GM04503 (cell line): ENCODE measurements at regions not wholly inside any gene's neighbourhood (a gene's known extent, or its start where the extent isn't known, plus 50 kb on each side); places are given as distances from the start of the nearest gene placed in this dataset.

Experiments
- DNase-seq: peaks from one replicate; pipeline ENCODE4 v3.0.0-alpha.2; 2012; ENCODE audit warnings: low read depth

DNA sequence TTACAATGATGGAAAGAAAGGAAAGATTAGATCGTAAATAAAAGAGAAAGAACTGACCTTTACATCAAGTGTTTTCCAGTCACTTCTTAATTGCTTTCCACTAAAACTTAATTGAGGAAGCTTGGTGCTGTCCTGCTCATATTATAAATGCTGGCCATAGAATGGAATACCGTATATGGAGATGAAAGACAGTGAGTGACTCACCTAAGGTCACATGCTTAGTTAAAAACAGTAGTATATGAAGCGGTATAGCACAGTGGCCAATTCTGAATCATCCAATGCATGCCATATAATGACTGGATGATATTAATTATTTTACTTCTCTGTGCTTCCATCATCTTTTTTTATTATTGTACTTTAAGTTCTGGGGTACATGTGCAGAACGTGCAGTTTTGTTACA is 482.4 kb upstream of the SGCD start:
- no peak for DNase-seq

DNA sequence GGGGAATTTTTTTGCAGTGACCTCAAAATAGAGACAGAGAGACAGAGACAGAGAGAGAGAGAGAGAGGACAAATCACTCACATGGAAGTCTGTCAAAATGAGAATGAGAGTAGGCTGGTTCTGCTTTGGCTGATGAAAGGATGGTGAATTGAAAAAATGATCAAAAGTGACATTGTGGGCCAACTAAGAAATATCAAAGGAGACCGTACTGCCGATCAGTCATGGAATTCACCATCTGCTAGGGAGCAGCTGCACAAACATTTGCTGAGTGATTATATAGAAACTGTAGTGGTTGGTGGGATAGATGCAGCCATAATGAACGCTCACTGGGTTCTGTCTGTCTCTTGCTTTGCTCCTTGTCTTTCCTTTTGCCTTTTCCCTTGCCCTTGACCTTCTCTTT is 476.6 kb upstream of the SGCD start:
- no peak for DNase-seq

DNA sequence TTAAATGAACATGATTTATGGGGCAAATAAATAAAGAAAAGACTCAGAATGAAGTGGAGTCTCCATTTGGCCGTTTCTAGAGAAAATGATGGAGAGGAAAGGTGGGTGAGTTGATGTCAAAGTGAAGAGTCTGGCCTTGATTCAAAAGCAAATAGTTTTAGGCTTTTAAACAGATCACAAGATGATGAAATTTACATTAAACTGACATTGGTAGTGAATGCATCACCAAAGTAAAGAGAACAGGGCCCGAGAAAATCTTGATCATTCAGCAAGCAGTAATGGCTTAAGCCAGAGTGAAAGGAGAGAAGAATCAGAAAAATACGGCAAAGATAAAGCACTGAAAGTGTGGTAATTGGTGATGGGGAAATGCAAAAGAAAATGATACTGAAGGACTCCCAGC is 460.0 kb upstream of the SGCD start:
- no peak for DNase-seq

DNA sequence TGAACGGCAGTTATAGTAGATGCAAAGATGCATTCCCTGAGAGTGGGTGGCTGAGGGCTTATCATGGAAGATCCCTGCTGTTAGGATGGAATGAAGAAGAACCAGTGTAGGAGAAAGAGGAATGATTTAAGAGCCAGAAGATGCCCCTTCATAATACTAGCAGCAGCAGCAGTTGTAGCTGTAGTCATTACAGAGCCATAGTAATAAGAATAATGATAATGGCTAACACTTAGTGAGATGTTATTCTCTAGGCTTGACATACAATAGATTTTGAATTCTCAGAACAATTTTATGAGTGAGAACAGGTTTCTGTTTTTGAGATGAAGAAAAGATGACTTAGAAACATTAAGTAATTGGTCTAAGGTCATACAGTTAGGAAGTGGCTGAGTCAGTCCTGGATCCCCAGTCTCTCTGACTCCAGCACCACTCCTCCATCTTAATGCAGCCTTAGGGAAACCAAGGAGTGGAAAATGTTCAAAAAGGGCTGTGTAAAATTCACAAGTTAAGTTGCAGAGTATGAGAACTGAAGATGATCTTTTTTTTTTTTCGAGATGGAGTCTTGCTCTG is 459.4 kb upstream of the SGCD start:
- DNase-seq, result no peak

DNA sequence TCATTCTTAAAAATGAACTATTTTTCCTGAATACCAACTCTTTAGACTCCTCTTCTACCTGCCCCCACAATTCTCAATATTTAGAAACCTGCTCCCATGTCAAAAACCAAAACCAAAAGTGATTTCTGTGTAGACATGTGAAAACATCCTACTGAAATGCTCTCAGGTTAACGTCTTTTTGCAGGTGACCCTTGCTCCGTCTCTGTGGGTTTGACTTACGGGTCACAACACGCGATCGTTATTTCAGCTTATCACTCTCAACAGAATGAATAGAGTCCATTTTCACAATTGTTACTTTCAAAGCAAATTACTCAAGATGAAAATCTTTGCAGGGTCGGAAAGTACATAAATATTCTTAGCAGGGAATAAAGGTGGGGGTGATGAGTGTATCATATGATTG is 456.3 kb upstream of the SGCD start:
- no peak for DNase-seq

DNA sequence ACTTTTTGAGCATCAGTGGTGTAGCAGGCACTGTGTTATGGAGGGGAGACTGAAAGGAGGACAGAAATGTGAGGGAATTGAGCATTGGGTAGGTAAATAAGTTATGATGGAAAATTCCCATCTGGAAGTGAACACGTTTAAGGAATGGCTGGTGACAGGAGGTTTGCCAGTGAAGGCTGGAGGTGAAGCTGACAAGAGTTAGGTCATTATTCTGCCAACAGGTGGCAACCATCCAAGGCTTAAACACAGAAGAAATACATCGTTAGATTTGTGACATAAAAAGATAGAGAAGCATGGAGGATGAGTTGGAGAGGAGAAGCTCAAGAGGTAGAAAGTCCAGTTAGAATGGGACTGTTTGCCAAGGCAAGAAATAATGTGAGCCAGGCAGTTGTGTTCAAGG is 455.3 kb upstream of the SGCD start:
- DNase-seq, result no peak

DNA sequence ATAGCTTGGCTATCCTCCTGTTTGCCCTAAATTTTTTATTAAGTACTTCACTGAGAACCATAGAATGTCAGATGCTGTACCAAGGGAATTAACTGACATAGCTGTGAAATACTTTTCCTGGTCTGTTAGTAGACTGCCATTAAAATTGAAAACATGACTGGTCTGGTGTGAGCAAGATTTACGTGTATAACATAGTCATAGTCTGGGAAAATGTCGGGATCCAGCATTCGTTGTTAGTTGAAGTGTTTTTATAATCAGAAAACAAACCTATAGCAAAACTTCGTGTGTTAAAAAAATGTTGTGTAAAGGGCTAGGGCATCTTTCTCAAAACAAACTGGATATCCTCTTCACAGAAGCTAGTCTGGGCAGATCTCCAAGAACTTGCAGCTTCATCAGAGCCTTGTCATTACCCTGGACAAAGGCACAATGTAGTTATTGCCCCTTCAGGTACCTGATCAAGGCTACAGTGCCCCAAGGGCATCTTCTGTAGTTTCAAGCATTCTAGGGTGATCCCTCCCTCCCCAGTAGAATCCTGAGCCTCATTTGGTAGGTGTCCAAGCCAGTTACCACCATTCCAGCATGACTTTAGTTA is 454.2 kb upstream of the SGCD start:
- no peak for DNase-seq

DNA sequence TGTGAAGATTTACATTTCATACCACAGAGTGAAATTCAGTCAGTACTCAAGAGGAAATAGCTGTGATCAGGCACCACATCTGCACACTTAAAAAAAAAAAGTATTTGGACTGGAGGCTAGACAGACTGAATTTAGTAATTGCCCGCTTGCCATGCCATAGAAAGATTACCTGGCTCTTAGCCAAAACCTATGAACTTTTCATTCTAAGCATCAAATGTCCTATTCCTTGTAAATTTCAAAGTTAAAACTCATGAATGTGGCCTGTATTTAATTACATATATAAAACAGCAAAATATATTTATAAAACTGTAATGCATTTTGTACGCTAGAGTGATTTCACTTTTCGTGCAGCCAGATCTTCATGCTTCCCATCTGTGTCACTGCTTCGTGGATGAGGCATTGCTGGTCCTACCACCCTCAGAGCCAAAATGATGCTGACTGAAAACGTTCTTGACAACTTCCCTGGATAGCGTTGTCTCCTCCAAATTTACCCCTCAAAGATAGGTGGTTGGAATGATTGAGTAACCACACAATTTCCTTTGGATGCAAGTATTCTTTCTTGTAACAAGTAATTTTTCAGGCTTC is 447.9 kb upstream of the SGCD start:
- DNase-seq, result peak; percentile 47

DNA sequence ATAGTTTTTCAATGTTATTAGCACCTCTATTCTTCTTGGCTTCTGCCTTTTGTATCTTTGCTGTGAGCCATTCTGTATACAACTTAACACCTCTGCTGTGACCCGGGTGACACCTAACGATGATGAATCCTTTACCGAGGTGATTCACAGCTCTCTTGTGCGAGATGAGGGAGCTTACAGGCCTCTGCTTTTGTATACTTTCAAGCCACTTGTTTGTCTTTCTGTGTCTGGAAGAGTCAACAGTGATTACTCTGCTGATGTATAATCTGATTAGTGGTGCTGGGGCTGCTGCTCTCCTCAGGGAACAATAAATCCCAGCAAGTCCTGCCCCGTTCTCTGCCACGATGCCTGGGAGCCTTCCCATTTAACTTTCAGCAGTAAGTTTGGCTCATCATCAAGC is 442.9 kb upstream of the SGCD start:
- DNase-seq, result no peak

DNA sequence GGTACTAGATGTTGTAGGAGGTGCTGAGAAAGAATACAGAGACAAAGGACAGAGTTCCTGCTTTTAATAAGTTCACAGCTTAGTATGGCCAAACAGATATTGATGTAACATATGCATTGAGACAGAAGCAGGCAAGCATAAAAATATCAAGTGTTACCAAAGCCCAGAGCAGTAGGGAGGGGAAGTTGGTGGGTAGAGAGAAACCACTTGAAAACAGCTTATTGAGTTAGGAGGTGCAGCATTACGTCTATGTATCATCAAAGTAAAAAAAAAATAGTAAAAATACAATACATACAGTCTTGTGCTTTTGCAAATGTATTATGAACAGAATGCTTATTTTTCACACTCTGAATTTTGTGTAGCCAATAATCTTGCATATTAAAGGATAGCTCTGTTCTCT is 441.8 kb upstream of the SGCD start:
- DNase-seq, result no peak

DNA sequence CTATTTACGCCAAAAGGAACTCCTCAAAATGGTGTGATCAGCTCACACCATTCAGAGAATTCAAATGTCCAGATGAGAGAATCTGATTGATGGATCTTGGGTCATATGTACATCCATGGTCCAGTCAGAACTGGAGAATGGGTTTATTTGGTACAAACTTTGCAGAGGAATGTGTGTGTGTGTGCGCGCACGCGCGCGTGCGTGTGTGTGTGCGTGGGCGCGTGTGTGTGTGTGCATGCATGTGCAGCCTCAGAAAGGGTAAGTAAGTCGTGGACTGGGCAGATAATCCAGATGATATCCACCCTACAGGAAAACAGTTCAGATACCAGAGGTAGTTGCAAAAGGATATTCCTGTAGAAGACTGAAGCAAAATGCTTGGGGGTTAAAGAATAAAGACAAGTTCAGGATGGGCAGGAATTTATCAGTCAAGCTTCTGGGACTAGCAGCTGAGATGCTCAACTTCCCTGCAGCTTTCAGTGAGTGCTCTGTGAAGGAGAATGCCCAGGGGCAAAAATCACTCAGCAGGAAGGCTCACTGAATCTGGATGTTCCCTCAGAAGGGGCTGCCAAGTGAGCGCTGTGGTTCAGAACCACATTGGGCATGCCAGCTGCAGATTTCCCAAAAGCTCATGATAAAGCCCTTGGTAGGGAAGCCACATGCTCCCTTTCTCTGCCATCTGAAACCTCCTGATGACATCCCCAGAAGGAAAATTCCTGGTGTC is 440.5 kb upstream of the SGCD start:
- no peak for DNase-seq

DNA sequence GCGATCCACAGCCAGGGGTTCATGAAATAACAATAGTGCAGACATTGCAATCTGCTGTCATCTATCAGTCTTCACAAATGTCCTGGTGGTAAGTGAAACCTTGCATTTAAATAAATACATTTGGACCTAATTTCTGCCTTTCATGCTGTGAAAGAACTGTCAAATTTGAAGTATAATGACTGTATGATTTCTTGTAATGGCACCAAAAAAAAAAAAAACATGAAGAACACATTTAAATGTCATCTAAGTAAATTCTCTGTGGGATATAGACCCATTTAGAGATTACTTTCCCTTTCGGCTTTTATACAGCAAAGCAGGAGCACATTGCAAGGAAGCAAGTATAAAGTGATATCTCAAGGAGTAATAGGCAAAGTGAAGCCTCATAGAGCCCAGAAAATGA is 431.5 kb upstream of the SGCD start:
- no peak for DNase-seq

DNA sequence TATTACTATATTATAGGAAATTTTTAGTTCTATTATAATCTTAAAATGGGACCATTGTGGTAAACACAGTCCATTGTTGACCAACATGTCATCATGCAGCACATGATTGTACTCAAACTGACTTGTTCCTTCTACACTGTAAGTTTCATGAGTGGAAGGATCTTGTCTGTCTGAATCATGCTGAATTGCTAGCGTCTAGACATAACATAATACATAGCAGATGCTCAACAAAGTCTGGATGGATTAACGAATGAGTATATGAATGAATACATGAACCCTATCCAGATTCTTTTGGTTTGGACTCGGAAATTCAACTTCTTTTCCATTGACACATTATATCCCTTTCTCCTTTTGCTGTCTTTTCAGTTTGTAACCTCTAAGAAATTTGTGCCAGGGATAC is 429.2 kb upstream of the SGCD start:
- peak; percentile 80 for DNase-seq

DNA sequence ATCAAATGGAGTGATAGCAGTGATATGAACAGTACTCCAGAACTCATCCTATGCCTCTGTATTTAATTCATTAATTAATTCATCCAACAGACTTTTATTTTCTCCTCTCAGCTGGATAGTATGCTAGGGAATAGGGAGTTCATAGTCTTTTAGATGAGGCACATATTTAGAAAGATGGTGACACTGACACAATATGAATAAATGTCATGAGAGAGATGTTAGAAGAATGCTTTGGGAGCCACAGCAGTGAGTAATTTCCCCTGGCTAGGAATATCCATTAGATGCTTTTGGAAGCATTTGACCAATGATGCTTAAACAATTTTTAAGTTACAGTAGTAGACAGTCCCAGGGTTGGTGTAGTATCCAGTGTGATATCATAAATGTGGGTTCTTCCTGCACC is 428.7 kb upstream of the SGCD start:
- peak; percentile 51 for DNase-seq

DNA sequence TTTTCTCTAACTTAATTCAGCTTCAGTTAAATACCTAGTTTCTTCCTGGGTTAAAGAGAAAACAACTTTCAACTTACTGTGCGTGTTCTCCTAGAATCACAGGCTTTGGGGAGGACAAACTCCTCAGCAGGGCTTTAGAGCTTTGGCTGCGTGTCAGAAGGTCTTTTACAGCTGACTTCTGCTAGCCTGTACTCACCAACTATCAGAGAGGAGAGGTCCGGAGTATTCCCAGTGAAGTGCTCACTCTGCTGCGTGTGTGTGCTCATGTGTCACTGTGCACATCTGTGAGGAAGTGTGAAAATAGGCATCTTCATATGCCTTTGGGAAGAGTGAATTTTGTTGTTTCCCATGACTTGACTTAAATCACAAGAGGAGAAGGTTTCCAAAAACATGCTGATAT is 423.2 kb upstream of the SGCD start:
- DNase-seq, result no peak

DNA sequence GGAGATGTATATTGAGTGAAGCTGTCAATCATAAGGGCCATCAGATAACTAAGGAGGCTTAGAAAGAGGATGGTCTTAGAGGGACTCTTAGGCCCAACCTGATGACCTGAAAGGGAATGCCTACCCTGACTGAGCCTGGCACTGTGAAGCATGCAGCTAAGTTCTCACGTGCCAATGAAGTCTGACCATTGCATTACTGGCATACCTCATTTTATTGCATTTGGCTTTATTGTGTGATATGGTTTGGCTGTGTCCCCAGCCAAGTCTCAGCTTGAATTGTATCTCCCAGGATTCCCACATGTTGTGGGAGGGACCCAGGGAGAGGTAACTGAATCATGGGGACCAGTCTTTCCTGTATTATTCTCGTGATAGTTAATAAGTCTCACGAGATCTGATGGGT is 421.6 kb upstream of the SGCD start:
- peak; percentile 92 for DNase-seq

DNA sequence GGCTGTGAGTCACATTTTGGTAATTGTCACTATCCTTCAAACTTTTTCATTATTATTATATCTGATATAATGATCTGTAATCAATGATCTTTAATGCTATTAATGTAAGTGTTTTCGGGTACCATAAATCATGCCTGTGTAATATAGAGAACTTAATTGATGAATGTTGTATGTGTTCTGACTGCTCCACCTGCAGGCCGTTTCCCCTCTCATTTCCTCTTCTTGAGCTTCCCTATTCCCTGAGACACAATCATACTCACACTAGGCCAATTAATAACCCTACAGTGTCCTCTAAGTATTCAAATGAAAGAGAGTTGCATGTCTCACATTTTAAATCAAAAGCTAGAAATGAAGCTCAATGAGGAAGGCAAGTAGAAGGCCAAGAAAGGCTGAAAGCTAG is 420.9 kb upstream of the SGCD start:
- DNase-seq, result no peak

DNA sequence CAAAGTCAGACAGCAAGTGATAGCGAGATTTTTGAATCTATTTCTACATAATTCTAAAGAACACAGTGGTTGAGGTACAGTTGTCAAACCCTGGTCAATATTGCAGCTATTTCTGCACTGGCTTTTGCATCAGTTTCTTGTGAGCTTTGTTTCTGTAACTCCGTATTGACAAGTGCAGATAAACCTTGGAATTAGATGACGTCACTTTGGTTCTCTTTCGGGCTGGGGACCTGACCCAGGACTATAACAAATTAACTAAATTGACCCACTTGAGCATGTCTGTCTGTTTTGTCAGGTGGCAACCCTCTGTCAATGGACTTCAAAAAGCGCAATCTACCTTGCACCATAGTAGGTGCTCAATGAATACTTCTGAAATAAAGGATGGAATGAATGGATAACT is 418.4 kb upstream of the SGCD start:
- no peak for DNase-seq

DNA sequence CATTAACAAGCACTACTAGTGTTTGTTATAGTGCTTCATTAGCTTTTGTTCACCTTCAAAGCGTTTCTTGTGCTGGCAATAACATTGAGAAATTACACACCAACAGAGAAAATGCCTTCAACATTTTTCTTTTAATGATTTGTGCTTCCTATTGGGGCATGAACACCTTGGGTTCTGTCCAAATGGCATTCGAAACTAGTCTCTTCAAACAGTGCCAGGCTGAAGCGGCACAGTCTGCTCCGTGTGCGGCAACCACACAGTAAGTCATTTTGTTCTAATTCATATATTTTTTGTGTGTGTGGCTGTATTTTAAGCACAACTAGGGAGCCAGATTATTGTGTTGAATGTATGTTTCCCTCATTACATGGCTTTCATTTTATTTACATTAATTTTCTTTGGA is 414.7 kb upstream of the SGCD start:
- no peak for DNase-seq

DNA sequence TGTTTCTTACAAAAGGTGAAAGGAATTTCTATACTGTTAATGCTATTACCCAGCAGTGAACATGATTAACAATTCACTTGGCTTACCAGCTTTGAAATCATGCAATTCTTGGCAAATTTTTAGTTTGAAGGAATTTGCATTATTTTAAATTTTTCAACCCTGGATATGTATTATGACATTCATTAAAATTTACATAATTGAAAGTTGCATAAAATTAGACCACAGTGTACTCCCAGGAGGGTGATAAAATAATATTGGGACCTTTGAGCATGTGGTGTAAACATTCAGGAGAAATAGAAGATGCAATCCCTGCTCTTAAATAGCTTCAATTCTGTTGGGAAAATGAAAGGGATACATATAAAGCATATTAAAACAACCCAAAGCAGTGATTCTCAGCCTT is 412.2 kb upstream of the SGCD start:
- DNase-seq, result no peak

DNA sequence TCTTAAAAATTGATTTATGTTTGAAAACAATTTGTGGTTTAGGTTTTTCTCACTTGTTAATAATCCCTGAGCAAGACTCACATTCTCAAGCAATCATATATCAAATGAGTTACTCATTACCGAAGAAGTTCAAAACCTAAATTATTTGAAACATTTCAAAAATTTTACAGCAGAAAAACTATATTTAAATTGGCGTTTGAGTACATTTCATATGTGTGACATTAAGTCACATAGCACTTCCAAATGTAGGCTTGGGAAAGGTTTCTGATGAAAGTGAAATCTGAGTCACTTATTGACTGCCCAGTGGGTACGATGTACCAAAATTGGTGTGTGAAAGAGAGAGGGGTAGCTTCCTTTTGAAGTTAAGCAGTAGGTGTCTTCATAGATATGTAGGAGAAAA is 411.4 kb upstream of the SGCD start:
- DNase-seq, result peak; percentile 47

DNA sequence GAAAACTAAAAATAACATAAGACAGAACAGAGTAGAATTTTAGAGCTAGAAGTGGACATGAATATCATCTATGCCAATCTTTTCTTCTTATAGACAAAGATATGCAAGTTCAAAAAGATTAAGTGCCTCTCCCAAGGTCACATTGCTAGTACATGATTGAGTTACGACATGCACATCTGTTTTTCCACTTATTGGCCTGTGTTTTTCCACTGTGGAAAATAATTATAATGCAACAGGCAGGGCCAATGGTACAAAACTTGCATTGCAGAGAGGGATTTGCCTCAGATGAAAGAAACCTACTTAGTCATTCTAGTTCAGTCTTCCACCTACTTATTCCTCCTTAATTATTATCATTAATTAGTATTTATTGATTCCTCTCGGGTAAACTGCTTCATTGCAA is 407.8 kb upstream of the SGCD start:
- DNase-seq, result no peak

DNA sequence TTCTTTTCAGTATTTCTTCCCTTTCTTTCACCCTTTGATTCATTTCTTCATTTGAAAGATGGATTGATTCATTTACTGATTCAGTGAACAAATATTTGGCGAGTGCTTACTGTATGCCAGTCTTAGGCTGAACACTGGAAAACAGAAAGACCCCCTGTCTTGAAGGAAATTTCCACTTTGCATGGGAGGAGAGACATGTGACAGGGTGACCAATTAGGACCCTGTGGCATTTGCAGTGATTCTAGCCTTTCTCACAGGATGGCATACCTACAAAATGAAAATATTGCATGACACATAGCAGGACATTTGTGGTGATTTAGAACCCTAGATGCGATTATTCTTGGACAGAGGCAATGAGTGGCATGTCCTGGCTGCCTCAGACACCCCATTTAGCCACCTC is 407.2 kb upstream of the SGCD start:
- no peak for DNase-seq

DNA sequence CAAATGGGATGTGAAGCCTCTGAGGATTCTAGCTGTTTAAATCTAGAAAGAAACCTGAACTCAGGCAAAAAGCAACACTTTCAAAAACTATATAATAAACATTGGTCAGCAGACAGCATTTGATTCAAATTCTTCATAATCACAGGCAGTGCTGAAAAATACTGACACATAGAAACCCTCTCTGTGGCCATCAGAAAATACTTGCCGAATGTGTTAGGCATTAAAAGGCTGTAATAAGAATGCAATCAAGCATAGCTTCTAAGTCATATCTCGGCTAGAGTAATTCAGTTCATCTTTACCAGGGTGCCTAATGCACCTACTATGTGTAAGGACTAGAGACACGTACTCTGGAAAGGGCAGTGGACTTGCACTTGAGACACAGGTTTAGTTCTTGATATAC is 405.3 kb upstream of the SGCD start:
- DNase-seq, result no peak
